Astrocyte of the hippocampus (primary cell): ENCODE measurements at regions not wholly inside any gene's neighbourhood (a gene's known extent, or its start where the extent isn't known, plus 50 kb on each side); places are given as distances from the start of the nearest gene placed in this dataset.
"Not testable (repeated sequence)": the region's sequence is repeated elsewhere in the genome, so short reads cannot be mapped to it uniquely, and the experiment has no call there.

Experiments
- DNase-seq: peaks from one replicate; pipeline ENCODE4 v3.0.0; 2011; ENCODE audit warnings: low read depth, low spot score

DNA sequence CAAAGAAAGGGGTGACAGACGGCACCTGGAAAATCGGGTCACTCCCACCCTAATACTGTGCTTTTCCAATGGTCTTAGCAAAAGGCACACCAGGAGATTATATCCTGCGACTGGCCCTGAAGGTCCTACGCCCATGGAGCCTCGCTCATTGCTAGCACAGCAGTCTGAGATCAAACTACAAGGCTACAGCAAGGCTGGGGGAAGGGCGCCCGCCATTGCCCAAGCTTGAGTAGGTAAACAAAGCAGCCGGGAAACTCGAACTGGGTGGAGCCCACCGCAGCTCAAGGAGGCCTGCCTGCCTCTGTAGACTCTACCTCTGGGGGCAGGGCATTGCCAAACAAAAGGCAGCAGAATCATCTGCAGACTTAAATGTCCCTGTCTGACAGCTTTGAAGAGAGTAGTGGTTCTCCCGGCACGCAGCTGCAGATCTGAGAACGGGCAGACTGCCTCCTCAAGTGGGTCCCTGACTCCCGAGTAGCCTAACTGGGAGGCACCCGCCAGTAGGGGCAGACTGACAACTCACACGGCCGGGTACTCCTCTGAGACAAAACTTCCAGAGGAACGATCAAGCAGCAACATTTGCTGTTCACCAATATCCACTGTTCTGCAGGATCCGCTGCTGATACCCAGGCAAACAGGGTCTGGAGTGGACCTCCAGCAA lies 406.0 kb downstream of the TFAP2B start:
- not testable (repeated sequence) for DNase-seq

DNA sequence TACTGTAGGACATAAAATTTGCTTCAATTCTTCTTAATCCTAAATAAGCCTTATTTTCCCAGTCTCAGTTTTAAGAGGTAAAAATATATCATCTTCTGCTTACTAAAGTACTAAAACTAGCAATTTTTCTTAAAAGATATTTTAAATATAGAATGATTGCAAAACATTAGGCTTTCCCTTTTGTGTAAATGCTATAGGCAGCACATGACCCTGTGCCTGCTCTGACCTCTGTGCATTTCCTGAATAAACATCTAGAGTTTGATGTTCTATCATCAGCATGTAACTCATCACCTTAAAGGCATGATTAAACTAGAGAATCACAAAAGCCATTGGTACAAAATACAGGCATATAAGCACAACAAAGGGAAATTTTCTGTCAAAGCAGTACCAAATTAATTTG lies 422.7 kb downstream of the TFAP2B start:
- no peak for DNase-seq

DNA sequence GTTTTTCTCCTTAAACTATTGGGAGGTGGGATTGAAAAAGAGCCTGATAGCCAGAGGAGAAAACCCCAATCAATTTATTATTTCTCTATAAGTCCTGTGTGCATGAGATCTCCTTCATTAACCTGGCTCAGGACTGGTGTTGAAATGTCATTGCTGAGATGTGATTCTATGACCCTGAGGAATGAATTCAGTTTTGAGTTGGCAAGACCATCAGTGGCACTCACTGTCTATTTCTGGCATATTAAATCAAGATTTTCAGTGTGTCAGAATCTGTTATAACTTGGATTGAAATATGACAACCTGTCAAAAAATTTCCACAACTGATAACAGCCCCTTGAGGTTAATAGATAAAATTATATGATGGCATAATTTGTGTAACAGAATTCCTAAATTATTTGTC lies 431.1 kb downstream of the TFAP2B start:
- DNase-seq = no peak

DNA sequence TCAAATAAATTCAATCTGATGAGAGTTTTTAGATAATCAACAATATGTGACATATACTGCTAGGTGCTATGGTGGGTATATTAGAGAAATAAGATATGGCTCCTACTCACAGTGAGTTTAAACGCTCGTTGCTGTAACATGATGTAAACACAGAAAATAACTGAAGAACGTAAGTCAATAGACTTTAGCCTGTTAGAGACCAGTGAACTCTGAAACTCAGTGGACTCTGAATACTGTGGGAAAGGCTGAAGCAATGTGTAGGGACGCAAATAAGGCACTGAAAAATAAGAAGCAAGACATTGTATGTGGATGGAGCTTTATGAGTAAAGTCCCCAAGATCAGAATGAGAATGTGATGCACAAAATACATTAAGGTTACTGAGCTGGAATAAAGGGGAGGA lies 431.6 kb downstream of the TFAP2B start:
- DNase-seq = no peak

DNA sequence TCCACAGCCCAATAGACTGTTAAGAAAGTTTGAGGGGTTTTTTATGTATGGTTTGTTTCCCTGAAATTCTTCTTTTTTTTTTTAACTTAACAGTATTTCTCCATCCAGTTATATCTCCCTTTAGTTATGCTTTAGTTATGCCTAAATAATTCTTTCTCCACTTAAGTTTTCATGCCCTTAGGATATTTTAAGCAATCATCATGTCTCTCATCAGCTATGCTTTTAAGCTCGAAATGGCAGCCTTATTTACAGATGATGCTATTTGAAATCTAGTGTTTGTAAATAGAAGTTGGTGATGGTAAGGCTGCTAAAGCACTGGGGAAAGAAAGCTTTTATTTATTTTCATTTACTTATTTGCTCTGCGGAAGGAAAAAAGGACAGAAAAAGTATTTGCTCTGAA lies 439.3 kb downstream of the TFAP2B start:
- no peak for DNase-seq

GRCh38 chr6:51260003-51260402 lies 441.3 kb downstream of the TFAP2B start:
- DNase-seq = no peak

DNA sequence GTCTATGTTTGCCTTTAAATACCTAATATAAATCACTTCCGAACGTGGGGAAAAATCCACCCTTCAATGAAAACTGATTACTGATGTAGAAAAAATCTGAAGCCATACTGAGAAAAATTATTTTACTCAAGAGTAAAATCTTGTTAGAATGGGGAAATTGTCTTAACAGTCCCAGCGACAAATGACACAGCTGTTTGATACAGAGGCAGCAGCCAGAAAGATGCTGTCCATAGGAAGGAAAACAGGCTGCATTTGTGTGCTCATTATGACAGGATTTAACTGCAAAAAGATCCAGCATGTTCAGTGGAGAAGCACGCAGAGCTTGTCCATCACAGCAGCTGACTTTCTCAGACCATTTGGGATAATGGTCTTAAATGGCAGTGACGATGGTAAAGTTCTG lies 443.0 kb downstream of the TFAP2B start:
- DNase-seq = no peak

DNA sequence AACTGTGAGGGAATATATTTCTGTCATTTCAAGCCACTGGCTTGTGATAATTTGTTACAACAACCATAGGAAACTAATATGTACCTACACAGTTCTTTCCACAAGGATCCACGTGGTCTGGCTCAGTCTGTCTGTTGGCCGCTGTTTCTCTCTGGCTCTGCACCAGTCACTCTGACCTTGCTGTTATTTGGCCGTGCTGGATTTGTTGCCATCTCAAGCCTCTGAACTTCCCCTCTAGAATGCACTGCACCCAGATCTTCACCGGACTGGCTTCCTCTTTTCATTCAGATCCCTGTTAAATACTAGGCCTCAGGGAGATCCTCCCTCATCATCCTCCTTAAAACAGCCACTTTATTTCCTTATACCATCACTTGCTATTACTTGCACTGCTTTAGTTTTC lies 446.8 kb downstream of the TFAP2B start:
- DNase-seq = no peak

DNA sequence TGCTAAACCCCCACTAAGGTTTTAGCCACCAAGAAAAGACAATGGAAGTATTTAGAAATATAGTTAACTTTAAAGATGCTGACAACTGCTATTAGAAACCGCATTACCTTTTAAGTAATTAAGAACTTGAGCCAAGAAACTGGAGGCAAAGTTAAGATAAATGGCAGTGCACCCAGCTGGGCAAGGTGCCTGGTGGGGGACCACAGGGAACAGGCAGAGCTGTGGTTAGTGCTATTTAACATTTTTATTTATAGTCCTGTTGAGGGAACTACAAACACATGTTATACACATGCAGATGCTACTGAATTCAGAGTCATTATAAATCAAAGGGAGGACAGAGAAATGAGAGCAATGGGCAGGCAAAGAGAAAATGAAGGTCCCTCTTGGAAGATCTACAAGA lies 447.9 kb downstream of the TFAP2B start:
- no peak for DNase-seq

GRCh38 chr6:51268666-51269065 lies 450.0 kb downstream of the TFAP2B start:
- no peak for DNase-seq

DNA sequence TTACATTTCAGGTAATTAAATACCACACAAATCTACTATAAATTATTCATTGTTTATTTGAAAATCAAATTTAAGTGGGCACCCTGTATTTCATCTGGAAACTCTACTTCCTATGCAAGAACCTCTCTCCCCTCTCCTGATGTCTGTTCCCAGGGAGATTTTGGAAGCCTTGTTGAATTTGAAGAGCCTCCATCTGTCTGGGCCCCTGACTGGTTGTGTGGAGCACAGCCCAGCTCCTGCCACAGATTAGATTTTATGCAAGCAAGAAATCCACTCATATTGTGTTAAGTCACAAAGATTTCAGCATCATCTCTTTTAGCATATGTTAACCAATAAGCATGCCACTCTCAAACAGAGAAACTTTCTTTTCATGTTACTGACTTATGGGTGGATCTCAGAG lies 451.2 kb downstream of the TFAP2B start:
- DNase-seq = no peak

DNA sequence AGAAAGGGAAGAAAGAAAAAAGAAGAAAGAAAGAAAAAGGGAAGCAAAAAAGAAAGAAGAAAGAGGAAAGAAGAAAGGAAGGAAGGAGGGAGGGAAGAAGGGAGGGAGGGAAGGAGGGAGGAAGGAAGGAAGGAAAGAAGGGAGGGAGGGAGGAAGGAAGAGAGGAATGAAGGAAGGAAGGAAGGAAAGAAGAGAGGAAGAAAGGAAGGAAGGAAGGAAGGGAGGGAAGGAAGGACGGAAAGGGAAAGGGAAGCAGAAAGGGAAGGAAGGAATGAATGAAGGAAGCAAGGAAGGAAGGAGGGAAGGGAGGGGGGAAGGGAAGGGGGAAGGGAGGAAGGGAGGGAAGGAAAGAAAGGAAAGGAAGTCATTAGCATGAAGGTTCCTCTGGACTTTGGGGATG lies 452.9 kb downstream of the TFAP2B start:
- no peak for DNase-seq

DNA sequence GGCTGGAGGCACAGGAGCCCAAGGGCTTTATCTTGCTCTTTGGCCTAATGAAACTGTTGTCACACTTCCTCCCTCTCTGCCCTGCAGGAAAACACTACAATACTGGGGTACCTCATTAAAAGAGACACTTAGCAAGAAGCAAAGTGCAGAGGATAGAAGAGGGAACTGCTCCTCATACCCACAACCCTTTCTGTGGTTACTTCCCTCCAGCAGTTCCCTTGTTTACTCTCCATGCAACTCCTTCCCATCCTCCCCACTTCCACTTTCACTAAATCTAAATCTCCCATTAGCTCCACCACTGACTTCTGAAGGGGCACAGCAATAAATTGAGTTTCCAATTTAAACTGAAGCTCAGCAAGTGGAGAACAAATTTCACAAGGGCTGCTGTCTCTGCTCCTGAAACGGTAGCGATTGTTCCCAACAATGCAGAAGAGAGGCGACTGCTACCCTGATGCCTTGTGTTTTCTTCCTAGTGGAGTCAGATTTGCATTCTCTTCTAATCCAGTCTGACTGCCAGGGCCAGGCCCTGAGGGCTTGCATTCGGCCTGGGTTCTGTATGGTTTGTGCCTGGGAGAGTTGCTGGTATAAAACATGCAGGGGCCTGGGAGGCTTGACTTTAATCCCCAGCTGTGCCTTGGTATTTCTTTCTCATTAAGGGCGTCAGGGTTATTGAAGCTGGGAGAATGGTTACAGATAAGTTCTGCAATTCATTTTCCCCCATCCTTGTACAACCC lies 454.7 kb downstream of the TFAP2B start:
- DNase-seq = no peak

GRCh38 chr6:51277474-51277873 lies 458.8 kb downstream of the TFAP2B start:
- DNase-seq = no peak

- DNase-seq = no peak
Measured at GRCh38 chr6:51282026-51282425, 463.4 kb downstream of the TFAP2B start.

DNA sequence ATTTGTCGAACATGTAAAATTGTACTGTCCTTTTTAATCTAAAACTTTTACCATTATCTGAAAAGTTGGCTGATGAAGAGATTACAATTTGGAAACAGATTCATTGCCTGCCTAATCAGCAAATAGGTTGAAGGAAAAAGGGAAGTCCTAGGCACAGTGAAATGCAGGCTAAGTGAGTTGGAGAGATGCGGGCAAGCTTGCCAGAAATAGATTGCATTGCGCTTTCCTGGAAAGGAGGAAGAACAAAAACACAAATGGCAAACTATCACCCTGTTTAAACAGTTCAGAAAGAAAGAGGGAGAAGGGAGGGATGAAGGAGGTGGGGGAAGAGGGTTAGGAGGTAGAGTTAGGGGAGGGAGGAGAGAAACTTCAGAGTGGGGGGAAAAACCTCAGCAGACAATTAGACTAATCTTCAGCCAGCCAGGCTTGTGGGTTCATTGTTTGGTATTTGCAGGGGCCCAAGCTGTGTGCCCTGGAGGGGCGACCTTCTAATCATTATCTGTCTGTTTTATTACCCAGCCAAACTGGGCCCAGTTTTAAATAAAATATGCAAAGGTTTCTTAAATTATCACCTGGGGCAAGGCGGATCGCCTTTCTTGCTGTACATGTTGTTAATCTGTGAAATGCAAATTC lies 465.2 kb downstream of the TFAP2B start:
- no peak for DNase-seq

DNA sequence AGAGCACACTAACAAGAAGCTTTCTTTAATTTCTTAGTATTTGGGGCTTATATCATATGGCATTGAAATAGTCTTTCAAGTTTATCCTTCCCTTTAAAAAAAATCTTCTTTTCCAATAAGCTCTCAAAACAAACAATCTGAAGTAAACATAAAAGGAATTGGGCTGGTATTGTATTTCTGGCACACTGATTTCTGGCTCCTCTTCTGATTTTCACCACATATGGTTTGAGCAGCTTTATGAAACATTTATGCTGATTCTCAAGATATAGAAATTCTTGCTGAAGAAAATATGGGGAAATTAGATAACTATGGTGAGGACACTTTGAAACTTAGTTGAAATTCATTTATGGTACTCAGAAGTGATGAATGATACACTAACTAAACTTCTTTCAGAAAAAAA lies 467.2 kb downstream of the TFAP2B start:
- DNase-seq = no peak

DNA sequence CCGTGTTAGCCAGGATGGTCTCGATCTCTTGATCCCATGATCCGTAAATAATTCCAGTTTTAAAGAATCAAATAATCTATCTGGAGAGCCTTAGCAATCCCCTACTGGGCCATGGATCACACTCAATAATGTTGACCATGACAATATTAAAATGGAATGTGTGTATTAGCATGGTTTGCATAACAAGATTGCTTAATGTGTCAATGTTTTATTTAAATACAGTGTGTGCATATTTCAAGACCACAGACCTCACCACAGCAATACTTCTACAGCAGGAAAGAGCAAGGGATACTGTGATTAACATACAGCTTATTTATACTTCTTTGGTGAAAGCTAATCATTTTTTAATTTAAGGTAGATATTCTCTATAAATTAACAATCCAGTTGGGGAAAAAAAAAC lies 470.4 kb downstream of the TFAP2B start:
- DNase-seq = peak; percentile 35

DNA sequence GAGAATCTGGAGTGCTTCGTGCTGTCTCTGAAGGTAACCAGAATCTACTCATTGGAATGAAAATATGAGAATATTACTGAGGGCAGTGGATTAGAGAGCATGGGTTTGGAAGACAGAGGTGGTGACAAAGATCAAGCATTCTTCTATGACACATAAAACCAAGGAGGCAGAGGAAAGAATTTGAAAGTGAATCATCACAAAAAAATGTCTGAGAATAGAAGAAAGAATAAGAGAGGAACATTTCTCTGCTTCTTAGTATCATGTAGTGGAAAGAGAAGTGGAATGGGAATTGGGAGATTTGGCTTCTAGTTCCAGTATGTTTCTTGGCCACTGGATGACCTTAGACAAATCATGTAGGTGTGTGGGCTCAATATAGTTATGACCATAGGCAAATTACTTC lies 474.0 kb downstream of the TFAP2B start:
- DNase-seq = peak; percentile 37

GRCh38 chr6:51299621-51300380 lies 481.1 kb downstream of the TFAP2B start:
- no peak for DNase-seq

DNA sequence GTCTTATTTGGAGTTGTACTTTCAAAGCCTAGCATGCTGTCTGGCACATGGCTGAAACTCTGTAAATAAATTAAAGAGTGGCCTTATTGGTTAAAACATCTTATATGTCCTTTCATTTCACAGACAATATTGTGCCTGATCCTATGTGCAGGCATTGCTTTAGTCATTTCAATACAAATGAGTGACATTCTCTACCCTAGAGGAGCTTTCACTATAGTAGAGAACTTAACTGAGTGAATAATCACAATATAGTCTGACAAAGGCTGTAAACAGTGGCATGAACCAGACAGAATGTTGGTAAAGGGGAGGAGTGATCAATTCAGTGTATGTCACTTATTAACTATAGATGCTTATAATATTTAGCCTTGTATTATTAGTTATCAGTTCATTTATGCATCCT lies 481.8 kb downstream of the TFAP2B start:
- DNase-seq = no peak

GRCh38 chr6:51301962-51302361 lies 483.3 kb downstream of the TFAP2B start:
- no peak for DNase-seq
